ENCODE measurements at regions not wholly inside any gene's neighbourhood (a gene's known extent, or its start where the extent isn't known, plus 50 kb on each side); places are given as distances from the start of the nearest gene placed in this dataset.

- DNase-seq, result no peak
- 17 to 20% methylated on average over 3 of the region's 3 CpGs for WGBS, 2 experiments (ENCODE audit: low coverage in 1 of 2, low lambda C conversion rate in 2 of 2, missing lambda C conversion rate in 2 of 2)
- no peak overlapping the region for H3K4me2 ChIP-seq (ENCODE audit: unreplicated experiment)
- no peak overlapping the region for H3K9ac ChIP-seq
- H3K9me3 ChIP-seq (ENCODE audit: low read depth), result no peaks in the 10 kb centered on the region
- no peaks in the 10 kb centered on the region for H3F3A ChIP-seq (ENCODE audit: insufficient read depth)
- no peak overlapping the region for H3K4me3 ChIP-seq
- no peaks in the 10 kb centered on the region for H3K4me1 ChIP-seq (ENCODE audit: insufficient read depth)
- no peaks in the 10 kb centered on the region for H3K36me3 ChIP-seq (ENCODE audit: low read depth)
- no peaks in the 10 kb centered on the region for H3K9me2 ChIP-seq (ENCODE audit: insufficient read depth)
- no peaks in the 10 kb centered on the region for H4K20me1 ChIP-seq (ENCODE audit: insufficient read depth)
- no peaks in the 10 kb centered on the region for H3K79me2 ChIP-seq (ENCODE audit: insufficient read depth)
- H3K27ac ChIP-seq, result no peak overlapping the region
- in situ Hi-C loops (cut with MboI), result no loop called here
- H3K27me3 ChIP-seq (replicated peaks; ENCODE audit: insufficient read depth), result no peaks in the 10 kb centered on the region
- TF ChIP-seq EZH2 (IDR thresholded peaks at IDR 0.05; ENCODE audit: insufficient read depth, poor library complexity, severe bottlenecking) (no peak), EZH2phosphoT487 (IDR thresholded peaks at IDR 0.05; ENCODE audit: insufficient read depth, low read depth) (no peak)
- no peak overlapping the region for H2AFZ ChIP-seq
These were observed 389.1 kb downstream of the AACS start for GRCh38 chr12:125454291-125454690.

DNA sequence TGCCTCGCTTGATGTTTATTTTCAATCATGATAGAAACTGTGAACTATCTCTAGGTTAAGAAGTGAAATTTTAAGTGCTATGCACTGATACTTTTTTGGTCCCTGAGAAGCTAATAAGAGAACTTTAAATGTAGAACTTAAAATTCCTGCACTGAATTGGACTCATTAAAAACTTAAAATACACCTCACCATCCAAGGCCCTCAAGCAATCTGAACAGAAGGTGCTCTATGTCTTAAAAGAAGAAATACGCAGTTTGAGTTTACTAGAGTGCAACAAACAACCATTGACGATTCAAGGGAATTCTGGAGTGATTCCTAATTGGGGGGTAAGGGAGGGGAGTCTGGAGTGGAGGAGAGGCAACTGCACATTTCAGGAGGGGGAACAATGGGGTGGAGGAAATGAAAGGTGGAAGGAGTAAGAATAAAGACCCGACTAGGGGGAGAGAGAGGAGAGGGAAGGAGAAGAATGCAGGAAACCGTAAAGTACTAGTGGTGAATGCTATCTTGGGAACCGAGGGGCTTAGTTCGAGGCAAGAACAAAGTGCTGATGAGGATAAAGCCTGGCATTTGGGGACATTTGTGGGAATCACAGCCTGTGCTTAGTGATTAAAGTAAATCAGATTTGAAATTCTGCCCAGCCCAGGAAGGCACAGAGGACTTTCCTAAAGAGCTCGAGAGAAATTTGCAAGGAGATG is 389.7 kb downstream of the AACS start:
- Histone ChIP-seq H3K36me3 (ENCODE audit: low read depth) (no peaks in the 10 kb centered on the region), H3F3A (ENCODE audit: insufficient read depth) (no peaks in the 10 kb centered on the region), H3K27me3 (replicated peaks; ENCODE audit: insufficient read depth) (no peaks in the 10 kb centered on the region), H3K4me3 (no peak overlapping the region), H2AFZ (no peak overlapping the region), H3K4me1 (ENCODE audit: insufficient read depth) (no peaks in the 10 kb centered on the region), H3K27ac (no peak overlapping the region), H3K9ac (no peak overlapping the region), H3K9me2 (ENCODE audit: insufficient read depth) (no peaks in the 10 kb centered on the region), H3K4me2 (ENCODE audit: unreplicated experiment) (no peak overlapping the region), H3K9me3 (ENCODE audit: low read depth) (no peaks in the 10 kb centered on the region), H3K79me2 (ENCODE audit: insufficient read depth) (no peaks in the 10 kb centered on the region), H4K20me1 (ENCODE audit: insufficient read depth) (no peaks in the 10 kb centered on the region)
- no peak for TF ChIP-seq EZH2phosphoT487 (IDR thresholded peaks at IDR 0.05; ENCODE audit: insufficient read depth, low read depth)
- TF ChIP-seq EZH2 (IDR thresholded peaks at IDR 0.05; ENCODE audit: insufficient read depth, poor library complexity, severe bottlenecking), result no peak
- 28 to 31% methylated on average over 8 of the region's 8 CpGs for WGBS, 2 experiments (ENCODE audit: low coverage in 1 of 2, low lambda C conversion rate in 2 of 2, missing lambda C conversion rate in 2 of 2)
- DNase-seq, result no peak
- in situ Hi-C loops (cut with MboI), result no loop called here

GRCh38 chr12:125455556-125455955 is 390.3 kb downstream of the AACS start:
- no peak for TF ChIP-seq EZH2 (IDR thresholded peaks at IDR 0.05; ENCODE audit: insufficient read depth, poor library complexity, severe bottlenecking)
- TF ChIP-seq EZH2phosphoT487 (IDR thresholded peaks at IDR 0.05; ENCODE audit: insufficient read depth, low read depth), result no peak
- WGBS, 2 experiments (ENCODE audit: low coverage in 1 of 2, low lambda C conversion rate in 2 of 2, missing lambda C conversion rate in 2 of 2), result 27 to 29% methylated on average over 4 of the region's 4 CpGs
- Histone ChIP-seq H3K27ac (no peak overlapping the region), H4K20me1 (ENCODE audit: insufficient read depth) (no peaks in the 10 kb centered on the region), H3K9me2 (ENCODE audit: insufficient read depth) (no peaks in the 10 kb centered on the region), H3K27me3 (replicated peaks; ENCODE audit: insufficient read depth) (no peaks in the 10 kb centered on the region), H3K9ac (no peak overlapping the region), H3K9me3 (ENCODE audit: low read depth) (no peaks in the 10 kb centered on the region), H3K36me3 (ENCODE audit: low read depth) (no peaks in the 10 kb centered on the region), H3K4me1 (ENCODE audit: insufficient read depth) (no peaks in the 10 kb centered on the region), H3K4me3 (no peak overlapping the region), H3K79me2 (ENCODE audit: insufficient read depth) (no peaks in the 10 kb centered on the region), H2AFZ (no peak overlapping the region), H3K4me2 (ENCODE audit: unreplicated experiment) (no peak overlapping the region), H3F3A (ENCODE audit: insufficient read depth) (no peaks in the 10 kb centered on the region)
- in situ Hi-C loops (cut with MboI), result no loop called here
- DNase-seq, result no peak

DNA sequence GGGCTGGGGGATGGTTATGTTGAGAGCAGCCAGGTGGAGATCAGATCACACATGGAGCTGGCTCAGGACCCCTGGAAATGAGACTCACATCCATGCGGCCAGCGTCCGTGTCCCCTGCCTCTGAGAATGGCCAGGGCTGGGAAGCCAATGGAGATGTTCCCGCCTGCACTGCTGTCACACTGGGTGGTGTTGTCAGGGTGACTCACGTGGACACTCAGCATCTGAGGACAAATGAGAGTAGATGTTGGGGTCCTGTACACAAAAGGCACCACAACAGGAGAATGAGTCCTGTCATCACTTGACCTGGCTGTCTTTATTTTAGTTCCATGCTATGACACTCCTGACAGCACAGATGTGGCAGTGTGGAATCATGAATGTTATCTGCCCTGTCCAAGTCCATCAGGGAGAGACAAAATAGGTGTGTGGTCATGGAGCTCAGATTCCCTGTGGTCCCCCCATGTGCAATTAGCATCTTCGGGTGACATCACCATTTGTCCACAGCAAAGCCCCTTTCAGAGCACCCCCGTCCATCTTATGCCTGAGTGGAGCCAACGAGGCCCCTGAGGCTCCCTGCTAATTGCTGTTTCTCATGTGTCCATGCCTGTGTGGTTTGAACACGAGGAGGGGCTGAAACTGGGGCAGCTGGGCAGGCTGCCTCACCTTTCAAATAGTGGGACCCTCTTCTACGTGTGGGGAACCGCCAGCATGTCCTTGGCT is 393.5 kb downstream of the AACS start:
- Histone ChIP-seq H3K4me1 (ENCODE audit: insufficient read depth) (no peaks in the 10 kb centered on the region), H3K4me2 (ENCODE audit: unreplicated experiment) (no peak overlapping the region), H3F3A (ENCODE audit: insufficient read depth) (no peaks in the 10 kb centered on the region), H3K79me2 (ENCODE audit: insufficient read depth) (no peaks in the 10 kb centered on the region), H3K9ac (no peak overlapping the region), H3K27me3 (replicated peaks; ENCODE audit: insufficient read depth) (no peaks in the 10 kb centered on the region), H3K27ac (no peak overlapping the region), H4K20me1 (ENCODE audit: insufficient read depth) (no peaks in the 10 kb centered on the region), H3K9me2 (ENCODE audit: insufficient read depth) (no peaks in the 10 kb centered on the region), H3K36me3 (ENCODE audit: low read depth) (no peaks in the 10 kb centered on the region), H3K9me3 (ENCODE audit: low read depth) (no peaks in the 10 kb centered on the region), H3K4me3 (no peak overlapping the region), H2AFZ (no peak overlapping the region)
- in situ Hi-C loops (cut with MboI), result no loop called here
- 49 to 50% methylated on average over 11 of the region's 11 CpGs for WGBS, 2 experiments (ENCODE audit: low coverage in 1 of 2, low lambda C conversion rate in 2 of 2, missing lambda C conversion rate in 2 of 2)
- TF ChIP-seq EZH2 (IDR thresholded peaks at IDR 0.05; ENCODE audit: insufficient read depth, poor library complexity, severe bottlenecking) (no peak), EZH2phosphoT487 (IDR thresholded peaks at IDR 0.05; ENCODE audit: insufficient read depth, low read depth) (no peak)
- no peak for DNase-seq

Measured in GM23248 (cell line).